Lung microvascular endothelial cell (primary cell): ENCODE measurements at regions not wholly inside any gene's neighbourhood (a gene's known extent, or its start where the extent isn't known, plus 50 kb on each side); places are given as distances from the start of the nearest gene placed in this dataset.

Experiments
- DNase-seq, 2 donors: peaks; one replicate each; pipeline versions ENCODE4 v3.0.0 to v3.0.0-alpha.2; 2010; ENCODE audit warnings: low read depth in 2 of 2

GRCh38 chr20:51218603-51219002 is 195.7 kb upstream of the KCNG1 start:
- DNase-seq = no peak

GRCh38 chr20:51217347-51218045 is 194.6 kb upstream of the KCNG1 start:
- no peak for DNase-seq

- no peak for DNase-seq
Measured at GRCh38 chr20:51216850-51217249, 193.9 kb upstream of the KCNG1 start.

- no peak for DNase-seq
Measured at GRCh38 chr20:51212816-51213215, 189.9 kb upstream of the KCNG1 start.

- no peak for DNase-seq
Measured at GRCh38 chr20:51211191-51211590, 188.3 kb upstream of the KCNG1 start.

- DNase-seq = no peak
Measured at GRCh38 chr20:51210084-51210483, 187.2 kb upstream of the KCNG1 start.

- DNase-seq = no peak
Measured at GRCh38 chr20:51208162-51208561, 185.3 kb upstream of the KCNG1 start.

GRCh38 chr20:51206032-51206662 is 183.2 kb upstream of the KCNG1 start:
- no peak for DNase-seq

GRCh38 chr20:51204794-51205193 is 181.9 kb upstream of the KCNG1 start:
- no peak for DNase-seq

- no peak for DNase-seq
Measured at GRCh38 chr20:51204051-51204715, 181.3 kb upstream of the KCNG1 start.

- DNase-seq = no peak
Measured at GRCh38 chr20:51202304-51202703, 179.4 kb upstream of the KCNG1 start.

- DNase-seq = no peak
Measured at GRCh38 chr20:51199920-51200319, 177.0 kb upstream of the KCNG1 start.

GRCh38 chr20:51198876-51199523 is 176.1 kb upstream of the KCNG1 start:
- no peak for DNase-seq

- DNase-seq = no peak
Measured at GRCh38 chr20:51198238-51198637, 175.3 kb upstream of the KCNG1 start.

- no peak for DNase-seq
Measured at GRCh38 chr20:51196991-51197651, 174.2 kb upstream of the KCNG1 start.

GRCh38 chr20:51195990-51196389 is 173.1 kb upstream of the KCNG1 start:
- no peak for DNase-seq

GRCh38 chr20:51195419-51195901 is 172.6 kb upstream of the KCNG1 start:
- DNase-seq = peak in 1 of 2 donors; percentile 74

- DNase-seq = peak; percentile 6 to 81
Measured at GRCh38 chr20:51193066-51193772, 170.3 kb upstream of the KCNG1 start.

- peak; percentile 27 to 35 for DNase-seq
Measured at GRCh38 chr20:51190783-51191180, 167.9 kb upstream of the KCNG1 start.

- DNase-seq = no peak
Measured at GRCh38 chr20:51189814-51190782, 167.2 kb upstream of the KCNG1 start.
